Fibroblast of skin of right biceps (primary cell): ENCODE measurements at regions not wholly inside any gene's neighbourhood (a gene's known extent, or its start where the extent isn't known, plus 50 kb on each side); places are given as distances from the start of the nearest gene placed in this dataset.

ENCODE experiments used
- DNase-seq: peaks from one replicate; pipeline ENCODE4 v3.0.0-alpha.2; 2013

GRCh38 chr10:30256084-30256483 is 93.0 kb downstream of the MTPAP start:
- DNase-seq: no peak

GRCh38 chr10:30254926-30255325 is 94.2 kb downstream of the MTPAP start:
- peak; percentile 4 for DNase-seq

GRCh38 chr10:30248728-30249127 is 100.3 kb downstream of the MTPAP start:
- no peak for DNase-seq

- no peak for DNase-seq
These were observed 101.4 kb downstream of the MTPAP start for GRCh38 chr10:30247704-30248103.

- DNase-seq: no peak
These were observed 107.5 kb downstream of the MTPAP start for GRCh38 chr10:30241422-30242110.

- no peak for DNase-seq
These were observed 110.2 kb downstream of the MTPAP start for GRCh38 chr10:30238836-30239235.

GRCh38 chr10:30233186-30233959 is 115.7 kb downstream of the MTPAP start:
- DNase-seq: peak; percentile 42

- DNase-seq: no peak
These were observed 117.4 kb downstream of the MTPAP start for GRCh38 chr10:30231709-30232108.

- no peak for DNase-seq
These were observed 117.9 kb downstream of the MTPAP start for GRCh38 chr10:30231071-30231652.

GRCh38 chr10:30229536-30229935 is 119.5 kb downstream of the MTPAP start:
- no peak for DNase-seq

- no peak for DNase-seq
These were observed 120.6 kb downstream of the MTPAP start for GRCh38 chr10:30228417-30229036.

GRCh38 chr10:30227481-30227880 is 121.6 kb downstream of the MTPAP start:
- DNase-seq: peak; percentile 16

- DNase-seq: peak; percentile 68
These were observed 128.9 kb downstream of the MTPAP start for GRCh38 chr10:30219971-30220751.

- DNase-seq: no peak
These were observed 132.3 kb downstream of the MTPAP start for GRCh38 chr10:30216821-30217220.

- peak; percentile 46 for DNase-seq
These were observed 133.5 kb downstream of the MTPAP start for GRCh38 chr10:30215623-30216022.

GRCh38 chr10:30215141-30215540 is 133.9 kb downstream of the MTPAP start:
- peak; percentile 38 for DNase-seq

GRCh38 chr10:30210296-30210695 is 138.8 kb downstream of the MTPAP start:
- DNase-seq: no peak

GRCh38 chr10:30208330-30208729 is 140.7 kb downstream of the MTPAP start:
- no peak for DNase-seq

GRCh38 chr10:30207485-30208052 is 141.5 kb downstream of the MTPAP start:
- no peak for DNase-seq

- DNase-seq: no peak
These were observed 140.6 kb upstream of the JCAD start for GRCh38 chr10:30200017-30200415.

- no peak for DNase-seq
These were observed 140.1 kb upstream of the JCAD start for GRCh38 chr10:30199376-30200016.

- DNase-seq: no peak
These were observed 137.8 kb upstream of the JCAD start for GRCh38 chr10:30197186-30197585.
